ENCODE measurements at regions not wholly inside any gene's neighbourhood (a gene's known extent, or its start where the extent isn't known, plus 50 kb on each side); places are given as distances from the start of the nearest gene placed in this dataset.

- H3K9me3 ChIP-seq = no peaks in the 10 kb centered on the region
- H3K27me3 ChIP-seq = no peaks in the 10 kb centered on the region
- ATAC-seq (no peak), DNase-seq (no peak)
- intact Hi-C loops (cut with DNase I; ENCODE audit: low total_unique reads) (no loop called here), in situ Hi-C loops (cut with MboI; ENCODE audit: low sequenced_read_pairs in 4 of 4) (no loop called here)
- H3K36me3 ChIP-seq = no peaks in the 10 kb centered on the region
- no peak overlapping the region for H3K4me3 ChIP-seq
- no peaks in the 10 kb centered on the region for H3K4me1 ChIP-seq
- H3K27ac ChIP-seq = no peak overlapping the region
- TF ChIP-seq CTCF (IDR thresholded peaks at IDR 0.05 in 4 of 5, conservative IDR thresholded peaks at IDR 0.05 in 1 of 5) (no peak), POLR2A (IDR thresholded peaks at IDR 0.05) (no peak)
Observed at GRCh38 chr3:118476885-118477618, 557.6 kb downstream of the IGSF11 start.

- TF ChIP-seq CTCF (IDR thresholded peaks at IDR 0.05 in 4 of 5, conservative IDR thresholded peaks at IDR 0.05 in 1 of 5) = no peak
- TF ChIP-seq POLR2A (IDR thresholded peaks at IDR 0.05) = no peak
- Histone ChIP-seq H3K27ac (no peak overlapping the region), H3K36me3 (no peaks in the 10 kb centered on the region), H3K4me1 (no peaks in the 10 kb centered on the region), H3K4me3 (no peak overlapping the region), H3K27me3 (no peaks in the 10 kb centered on the region), H3K9me3 (no peaks in the 10 kb centered on the region)
- DNase-seq (no peak), ATAC-seq (no peak)
- in situ Hi-C loops (cut with MboI; ENCODE audit: low sequenced_read_pairs in 4 of 4) (no loop called here), intact Hi-C loops (cut with DNase I; ENCODE audit: low total_unique reads) (no loop called here)
Observed at GRCh38 chr3:118477768-118478167, 556.9 kb downstream of the IGSF11 start.

- ATAC-seq (no peak), DNase-seq (no peak)
- Histone ChIP-seq H3K9me3 (no peaks in the 10 kb centered on the region), H3K4me3 (no peak overlapping the region), H3K27me3 (no peaks in the 10 kb centered on the region), H3K36me3 (no peaks in the 10 kb centered on the region), H3K4me1 (no peaks in the 10 kb centered on the region), H3K27ac (no peak overlapping the region)
- intact Hi-C loops (cut with DNase I; ENCODE audit: low total_unique reads) (no loop called here), in situ Hi-C loops (cut with MboI; ENCODE audit: low sequenced_read_pairs in 4 of 4) (no loop called here)
- TF ChIP-seq POLR2A (IDR thresholded peaks at IDR 0.05) (no peak), CTCF (IDR thresholded peaks at IDR 0.05 in 4 of 5, conservative IDR thresholded peaks at IDR 0.05 in 1 of 5) (no peak)
Observed at GRCh38 chr3:118478706-118479276, 555.9 kb downstream of the IGSF11 start.

GRCh38 chr3:118479376-118479775 is 555.3 kb downstream of the IGSF11 start:
- no peaks in the 10 kb centered on the region for H3K27me3 ChIP-seq
- in situ Hi-C loops (cut with MboI; ENCODE audit: low sequenced_read_pairs in 4 of 4) = no loop called here
- H3K4me1 ChIP-seq = no peaks in the 10 kb centered on the region
- no peak overlapping the region for H3K4me3 ChIP-seq
- no peaks in the 10 kb centered on the region for H3K36me3 ChIP-seq
- no peaks in the 10 kb centered on the region for H3K9me3 ChIP-seq
- no peak for ATAC-seq
- no peak overlapping the region for H3K27ac ChIP-seq
- DNase-seq = no peak
- intact Hi-C loops (cut with DNase I; ENCODE audit: low total_unique reads) = no loop called here
- TF ChIP-seq CTCF (IDR thresholded peaks at IDR 0.05 in 4 of 5, conservative IDR thresholded peaks at IDR 0.05 in 1 of 5) (no peak), POLR2A (IDR thresholded peaks at IDR 0.05) (no peak)

Measured in gastrocnemius medialis (tissue), 4 donors.